ENCODE measurements at regions not wholly inside any gene's neighbourhood (a gene's known extent, or its start where the extent isn't known, plus 50 kb on each side); places are given as distances from the start of the nearest gene placed in this dataset.

GRCh38 chr2:80858965-80859364 lies 554.4 kb upstream of the LRRTM1 start:
- no peak overlapping the region for H3K4me3 ChIP-seq (ENCODE audit: low read length)
- no peak for TF ChIP-seq CTCF (conservative IDR thresholded peaks at IDR 0.05; ENCODE audit: low read depth, low read length)
- no peak for DNase-seq (ENCODE audit: low read depth)

DNA sequence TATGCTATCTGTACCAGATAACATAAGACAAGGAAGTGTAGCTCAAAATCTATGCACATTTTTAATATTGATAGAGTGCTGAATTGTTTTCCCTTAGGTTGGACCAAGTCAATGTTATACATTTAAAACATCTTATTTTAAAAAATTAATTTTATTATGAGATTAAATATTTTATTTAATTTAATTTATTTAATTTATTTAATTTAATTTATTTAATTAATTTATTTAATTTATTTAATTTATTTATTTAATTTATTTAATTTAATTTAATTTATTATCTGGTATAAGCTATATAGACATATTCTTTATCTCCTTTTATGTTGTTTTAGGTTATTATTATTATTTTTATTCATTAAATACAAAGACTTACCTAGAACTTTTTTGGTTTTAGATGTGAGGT lies 551.7 kb upstream of the LRRTM1 start:
- H3K4me3 ChIP-seq (ENCODE audit: low read length), result no peak overlapping the region
- no peak for DNase-seq (ENCODE audit: low read depth)
- TF ChIP-seq CTCF (conservative IDR thresholded peaks at IDR 0.05; ENCODE audit: low read depth, low read length), result no peak

- DNase-seq (ENCODE audit: low read depth), result no peak
- no peak overlapping the region for H3K4me3 ChIP-seq (ENCODE audit: low read length)
- no peak for TF ChIP-seq CTCF (conservative IDR thresholded peaks at IDR 0.05; ENCODE audit: low read depth, low read length)
Observed at GRCh38 chr2:80854831-80855230, 550.3 kb upstream of the LRRTM1 start.

- no peak for DNase-seq (ENCODE audit: low read depth)
- no peak overlapping the region for H3K4me3 ChIP-seq (ENCODE audit: low read length)
- no peak for TF ChIP-seq CTCF (conservative IDR thresholded peaks at IDR 0.05; ENCODE audit: low read depth, low read length)
Observed at GRCh38 chr2:80852808-80853139, 548.2 kb upstream of the LRRTM1 start.

DNA sequence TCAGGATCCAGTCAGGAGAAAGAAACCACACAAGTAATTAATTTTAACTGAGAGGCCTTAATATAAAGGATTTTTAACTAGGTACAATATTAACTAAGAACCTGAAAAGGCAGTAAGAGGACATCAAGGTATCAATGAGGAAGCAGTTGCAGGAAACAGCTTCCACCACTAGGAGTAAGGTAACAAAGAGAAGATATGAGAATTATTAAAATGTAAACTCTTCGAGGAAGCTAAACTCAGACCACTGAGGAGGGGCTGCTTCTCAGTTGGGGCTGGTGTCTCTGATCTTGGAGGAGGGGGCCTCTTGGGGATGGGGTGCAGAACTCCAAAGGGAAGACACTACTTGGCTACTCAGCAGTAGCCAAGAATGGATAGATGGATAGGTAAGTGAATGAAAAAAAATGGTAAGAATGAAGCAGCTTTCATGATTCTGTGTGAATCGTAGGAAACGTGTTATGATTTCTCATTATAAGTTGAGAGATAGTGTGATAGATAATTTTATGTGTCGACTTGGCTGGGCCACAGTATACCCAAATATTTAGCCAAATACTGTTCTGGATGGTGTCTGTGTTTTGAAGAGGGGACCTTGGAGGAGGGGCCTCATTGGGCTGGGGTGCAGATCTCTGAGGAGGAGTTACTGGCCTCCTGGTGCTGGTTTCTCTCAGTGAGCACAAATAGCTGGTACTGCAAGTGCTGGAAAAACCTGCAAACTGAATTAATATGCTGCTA lies 547.7 kb upstream of the LRRTM1 start:
- TF ChIP-seq CTCF (conservative IDR thresholded peaks at IDR 0.05; ENCODE audit: low read depth, low read length), result no peak
- DNase-seq (ENCODE audit: low read depth), result no peak
- no peak overlapping the region for H3K4me3 ChIP-seq (ENCODE audit: low read length)

DNA sequence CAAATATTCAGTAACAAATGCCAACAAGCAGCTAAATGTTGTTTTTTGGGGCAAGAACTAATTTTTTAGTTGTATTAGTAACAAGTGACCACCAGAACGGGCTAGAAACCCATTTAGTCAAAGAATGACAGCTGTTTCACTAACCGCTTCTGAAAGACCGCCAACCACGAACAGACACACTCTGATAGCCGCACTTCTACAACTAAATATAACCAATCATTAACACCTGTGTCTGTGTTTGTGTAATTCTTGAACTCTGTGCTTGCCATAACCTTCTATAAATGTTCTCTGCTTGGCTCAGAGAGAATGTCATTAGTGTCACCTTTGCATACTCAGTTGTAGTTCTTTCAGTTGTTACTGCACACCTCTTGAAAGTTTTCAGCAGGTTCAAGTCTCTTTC lies 526.3 kb upstream of the LRRTM1 start:
- TF ChIP-seq CTCF (conservative IDR thresholded peaks at IDR 0.05; ENCODE audit: low read depth, low read length), result no peak
- no peak overlapping the region for H3K4me3 ChIP-seq (ENCODE audit: low read length)
- DNase-seq (ENCODE audit: low read depth), result no peak

- H3K4me3 ChIP-seq (ENCODE audit: low read length), result no peak overlapping the region
- DNase-seq (ENCODE audit: low read depth), result no peak
- TF ChIP-seq CTCF (conservative IDR thresholded peaks at IDR 0.05; ENCODE audit: low read depth, low read length), result no peak
Observed at GRCh38 chr2:80822999-80823398, 518.4 kb upstream of the LRRTM1 start.
